Choroid plexus epithelial cell (primary cell): ENCODE measurements at regions not wholly inside any gene's neighbourhood (a gene's known extent, or its start where the extent isn't known, plus 50 kb on each side); places are given as distances from the start of the nearest gene placed in this dataset.
A peak's percentile ranks its signal among the peaks of the same experiment; 100 is the strongest.

ENCODE experiments used
- DNase-seq: peaks from one replicate; pipeline ENCODE4 v3.0.0-alpha.2; 2010; ENCODE audit warnings: low read depth
- H3K4me3 ChIP-seq: 2 replicates; pipeline ENCODE4 v1.5.1; 2011; ENCODE audit warnings: low read depth, mild to moderate bottlenecking, control low read depth, low read length, moderate library complexity
- CTCF ChIP-seq: conservative IDR thresholded peaks from 2 replicates; pipeline ENCODE4 v1.5.1; 2011; ENCODE audit warnings: low read depth, mild to moderate bottlenecking, control low read depth, inconsistent platforms, low read length, moderate library complexity

DNA sequence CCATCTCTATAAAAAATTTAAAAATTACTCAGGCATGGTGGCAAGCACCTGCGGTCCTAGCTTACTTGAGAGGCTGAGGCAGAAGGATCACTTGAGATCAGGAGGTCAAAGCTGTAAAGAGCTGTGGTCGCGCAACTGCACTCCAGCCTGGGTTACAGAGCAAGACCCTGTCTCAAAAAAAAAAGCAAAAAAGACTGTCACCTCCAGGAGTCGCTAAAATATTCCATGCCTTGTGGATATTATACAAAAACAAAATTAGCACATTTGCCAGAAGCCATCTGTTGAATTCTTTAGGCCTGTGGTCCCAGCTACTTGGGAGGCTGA, 87.0 kb upstream of the SDK1 start:
- no peak for DNase-seq
- no peak for TF ChIP-seq CTCF
- no peak overlapping the region for H3K4me3 ChIP-seq

GRCh38 chr7:3215624-3216585, 85.1 kb upstream of the SDK1 start:
- DNase-seq, result no peak
- H3K4me3 ChIP-seq, result no peak overlapping the region
- no peak for TF ChIP-seq CTCF

DNA sequence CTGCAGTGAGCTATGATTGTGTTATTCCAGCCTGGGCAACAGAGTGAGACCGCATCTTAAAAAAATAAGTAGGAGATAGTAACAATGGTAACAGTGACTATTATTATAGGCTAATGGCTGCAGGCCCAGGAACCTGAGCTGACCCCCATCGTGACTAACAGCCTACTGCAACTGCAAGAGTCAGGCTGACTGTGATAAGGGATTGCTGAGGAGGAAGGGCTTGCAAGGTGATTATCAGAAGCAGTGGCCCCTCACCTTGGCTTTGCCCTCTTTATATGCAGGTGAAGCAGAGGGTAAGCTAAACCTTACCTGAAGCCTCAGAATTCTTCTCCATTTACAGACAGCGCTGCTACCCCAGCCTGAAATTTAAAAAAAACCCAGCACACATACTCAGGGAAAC, 83.9 kb upstream of the SDK1 start:
- TF ChIP-seq CTCF, result no peak
- peak; percentile 23 for DNase-seq
- H3K4me3 ChIP-seq, result no peak overlapping the region

DNA sequence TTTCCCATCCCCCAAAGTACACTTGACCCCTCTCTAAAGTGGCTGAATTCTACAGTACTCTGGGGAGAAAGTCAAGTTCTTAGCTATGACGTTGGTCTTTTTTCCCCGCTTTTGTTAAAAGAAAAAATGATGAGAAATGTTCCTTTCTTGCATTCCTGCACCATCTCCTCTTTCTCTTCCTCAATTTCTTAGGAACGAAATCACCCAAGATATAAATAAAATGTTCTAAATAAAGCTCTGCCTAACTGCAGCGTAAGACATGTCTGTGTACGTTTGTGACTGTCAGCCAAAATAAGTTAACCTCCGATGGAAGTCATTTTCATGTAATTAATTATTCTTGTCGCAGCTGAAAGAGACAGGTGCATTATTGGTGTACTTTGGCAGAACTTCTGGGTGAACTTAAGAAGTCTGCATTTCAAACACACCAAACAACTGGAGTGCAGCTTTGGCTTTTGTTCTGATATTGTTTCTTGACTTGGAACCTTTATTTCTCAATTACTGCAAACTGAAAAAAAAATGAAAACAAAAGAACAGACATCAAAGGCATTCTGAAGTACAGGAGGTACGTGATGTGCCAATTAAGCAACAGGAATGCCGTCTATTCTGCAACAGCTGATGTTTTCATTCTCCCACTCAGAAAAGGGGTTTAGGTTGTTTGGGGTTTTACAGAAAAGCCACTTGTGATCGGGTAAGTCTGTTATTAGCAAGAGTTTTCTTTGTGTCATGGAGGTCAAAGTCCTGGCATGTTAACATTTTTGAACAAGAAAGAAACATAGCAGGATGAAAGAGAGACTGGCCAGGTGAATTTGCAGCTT, 82.4 kb upstream of the SDK1 start:
- DNase-seq, result peak; percentile 13
- H3K4me3 ChIP-seq, result no peak overlapping the region
- TF ChIP-seq CTCF, result no peak

DNA sequence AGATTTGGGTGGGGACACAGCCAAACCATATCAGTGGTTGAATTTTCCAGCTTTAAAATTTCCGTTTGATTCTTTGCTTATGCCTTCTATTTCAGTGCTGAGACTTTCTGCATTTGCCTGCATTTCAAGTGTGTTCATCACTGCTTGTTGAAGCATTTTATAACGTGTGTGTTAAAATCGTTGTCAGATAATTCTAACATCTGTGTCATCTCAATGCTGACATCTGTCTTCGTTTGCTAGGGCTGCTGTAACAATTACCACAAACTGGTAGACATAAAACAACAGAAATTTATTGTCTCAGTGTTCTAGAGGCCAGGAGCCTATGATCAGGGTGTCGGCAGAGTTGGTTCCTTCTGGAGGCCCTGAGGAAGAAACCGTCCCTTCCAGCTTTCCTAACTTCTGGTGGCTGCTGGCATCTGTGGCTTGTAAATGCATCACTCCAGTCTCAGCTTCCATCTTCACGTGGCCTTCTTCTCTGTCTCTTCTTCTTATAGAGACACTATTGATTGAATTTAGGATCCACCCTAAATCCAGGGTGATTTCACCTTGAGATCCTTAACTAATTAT, 71.1 kb upstream of the SDK1 start:
- TF ChIP-seq CTCF, result no peak
- no peak for DNase-seq
- no peak overlapping the region for H3K4me3 ChIP-seq

- no peak for DNase-seq
- no peak for TF ChIP-seq CTCF
These were observed 70.1 kb upstream of the SDK1 start for GRCh38 chr7:3230908-3231307.

More at GRCh38 chr7:3230908-3231307, 70.1 kb upstream of the SDK1 start:
- no peak overlapping the region for H3K4me3 ChIP-seq
